ENCODE measurements at regions not wholly inside any gene's neighbourhood (a gene's known extent, or its start where the extent isn't known, plus 50 kb on each side); places are given as distances from the start of the nearest gene placed in this dataset.

GRCh38 chr18:66995270-66995669, 391.4 kb upstream of the CDH19 start:
- Histone ChIP-seq H3K79me2 (ENCODE audit: insufficient read depth, low read depth) (no peaks in the 10 kb centered on the region), H3K9ac (no peak overlapping the region), H3K27ac (no peak overlapping the region), H3K4me2 (no peak overlapping the region), H3K4me3 (IDR thresholded peaks at IDR 0.05; ENCODE audit: insufficient read depth, low read depth, low read length) (no peak overlapping the region), H3K36me3 (ENCODE audit: insufficient read depth) (no peaks in the 10 kb centered on the region), H2AFZ (ENCODE audit: low read depth) (no peak overlapping the region), H3K27me3 (ENCODE audit: insufficient read depth, low read depth) (no peaks in the 10 kb centered on the region), H4K20me1 (ENCODE audit: insufficient read depth) (no peaks in the 10 kb centered on the region), H3K4me1 (ENCODE audit: low read depth, poor library complexity, severe bottlenecking) (no peaks in the 10 kb centered on the region)
- TF ChIP-seq CTCF (conservative IDR thresholded peaks at IDR 0.05; ENCODE audit: low read depth, low read length) = no peak

GRCh38 chr18:66994790-66995189, 390.9 kb upstream of the CDH19 start:
- Histone ChIP-seq H3K79me2 (ENCODE audit: insufficient read depth, low read depth) (no peaks in the 10 kb centered on the region), H3K4me1 (ENCODE audit: low read depth, poor library complexity, severe bottlenecking) (no peaks in the 10 kb centered on the region), H2AFZ (ENCODE audit: low read depth) (no peak overlapping the region), H3K27me3 (ENCODE audit: insufficient read depth, low read depth) (no peaks in the 10 kb centered on the region), H3K4me3 (IDR thresholded peaks at IDR 0.05; ENCODE audit: insufficient read depth, low read depth, low read length) (no peak overlapping the region), H3K36me3 (ENCODE audit: insufficient read depth) (no peaks in the 10 kb centered on the region), H3K4me2 (no peak overlapping the region), H4K20me1 (ENCODE audit: insufficient read depth) (no peaks in the 10 kb centered on the region), H3K9ac (no peak overlapping the region), H3K27ac (no peak overlapping the region)
- no peak for TF ChIP-seq CTCF (conservative IDR thresholded peaks at IDR 0.05; ENCODE audit: low read depth, low read length)

- H3K9ac ChIP-seq = no peak overlapping the region
- H3K4me3 ChIP-seq (IDR thresholded peaks at IDR 0.05; ENCODE audit: insufficient read depth, low read depth, low read length) = no peak overlapping the region
- H2AFZ ChIP-seq (ENCODE audit: low read depth) = no peak overlapping the region
- TF ChIP-seq CTCF (conservative IDR thresholded peaks at IDR 0.05; ENCODE audit: low read depth, low read length) = no peak
- H3K27ac ChIP-seq = no peak overlapping the region
- no peaks in the 10 kb centered on the region for H4K20me1 ChIP-seq (ENCODE audit: insufficient read depth)
- no peak overlapping the region for H3K4me2 ChIP-seq
- no peaks in the 10 kb centered on the region for H3K36me3 ChIP-seq (ENCODE audit: insufficient read depth)
- H3K27me3 ChIP-seq (ENCODE audit: insufficient read depth, low read depth) = no peaks in the 10 kb centered on the region
- H3K4me1 ChIP-seq (ENCODE audit: low read depth, poor library complexity, severe bottlenecking) = no peaks in the 10 kb centered on the region
- no peaks in the 10 kb centered on the region for H3K79me2 ChIP-seq (ENCODE audit: insufficient read depth, low read depth)
Observed at GRCh38 chr18:66993492-66993891, 389.6 kb upstream of the CDH19 start.

GRCh38 chr18:66990909-66991308, 387.0 kb upstream of the CDH19 start:
- no peaks in the 10 kb centered on the region for H3K79me2 ChIP-seq (ENCODE audit: insufficient read depth, low read depth)
- H3K27ac ChIP-seq = no peak overlapping the region
- H2AFZ ChIP-seq (ENCODE audit: low read depth) = no peak overlapping the region
- TF ChIP-seq CTCF (conservative IDR thresholded peaks at IDR 0.05; ENCODE audit: low read depth, low read length) = no peak
- H4K20me1 ChIP-seq (ENCODE audit: insufficient read depth) = no peaks in the 10 kb centered on the region
- no peaks in the 10 kb centered on the region for H3K36me3 ChIP-seq (ENCODE audit: insufficient read depth)
- no peak overlapping the region for H3K9ac ChIP-seq
- H3K4me1 ChIP-seq (ENCODE audit: low read depth, poor library complexity, severe bottlenecking) = no peaks in the 10 kb centered on the region
- no peaks in the 10 kb centered on the region for H3K27me3 ChIP-seq (ENCODE audit: insufficient read depth, low read depth)
- no peak overlapping the region for H3K4me3 ChIP-seq (IDR thresholded peaks at IDR 0.05; ENCODE audit: insufficient read depth, low read depth, low read length)
- H3K4me2 ChIP-seq = no peak overlapping the region

GRCh38 chr18:66979009-66979408, 375.1 kb upstream of the CDH19 start:
- no peaks in the 10 kb centered on the region for H3K36me3 ChIP-seq (ENCODE audit: insufficient read depth)
- no peaks in the 10 kb centered on the region for H3K4me1 ChIP-seq (ENCODE audit: low read depth, poor library complexity, severe bottlenecking)
- no peak overlapping the region for H3K9ac ChIP-seq
- TF ChIP-seq CTCF (conservative IDR thresholded peaks at IDR 0.05; ENCODE audit: low read depth, low read length) = no peak
- H3K4me2 ChIP-seq = no peak overlapping the region
- no peaks in the 10 kb centered on the region for H3K27me3 ChIP-seq (ENCODE audit: insufficient read depth, low read depth)
- H3K27ac ChIP-seq = no peak overlapping the region
- no peaks in the 10 kb centered on the region for H4K20me1 ChIP-seq (ENCODE audit: insufficient read depth)
- H3K79me2 ChIP-seq (ENCODE audit: insufficient read depth, low read depth) = no peaks in the 10 kb centered on the region
- no peak overlapping the region for H3K4me3 ChIP-seq (IDR thresholded peaks at IDR 0.05; ENCODE audit: insufficient read depth, low read depth, low read length)
- H2AFZ ChIP-seq (ENCODE audit: low read depth) = no peak overlapping the region
